Suprapubic skin (tissue), 4 donors: ENCODE measurements at regions not wholly inside any gene's neighbourhood (a gene's known extent, or its start where the extent isn't known, plus 50 kb on each side); places are given as distances from the start of the nearest gene placed in this dataset.

Source experiments
- DNase-seq, 2 donors: peaks; one replicate each; pipeline ENCODE4 v3.0.0-alpha.2; 2019; ENCODE audit warnings: low spot score in 2 of 2
- H3K27ac ChIP-seq: fragments of 200-600 bp; sonication (generic); one replicate; pipeline ENCODE4 v1.5.1; 2019
- H3K27me3 ChIP-seq: fragments of 200-600 bp; sonication (generic); one replicate; pipeline ENCODE4 v1.5.1; 2019
- H3K36me3 ChIP-seq: fragments of 200-600 bp; sonication (generic); one replicate; pipeline ENCODE4 v1.5.1; 2019
- H3K4me1 ChIP-seq: fragments of 200-600 bp; sonication (generic); one replicate; pipeline ENCODE4 v1.5.1; 2019
- H3K4me3 ChIP-seq: fragments of 200-600 bp; sonication (generic); one replicate; pipeline ENCODE4 v1.5.1; 2019; ENCODE audit warnings: mild to moderate bottlenecking
- H3K9me3 ChIP-seq: fragments of 200-600 bp; sonication (generic); one replicate; pipeline ENCODE4 v1.5.1; 2019
- CTCF ChIP-seq, 2 donors: fragments of 200-600 bp in 1 of 2; fragments of 450-650 bp in 1 of 2; sonication (generic) in 1 of 2; IDR thresholded peaks; one replicate each; pipeline ENCODE4 v1.5.1; 2016 to 2019; ENCODE audit warnings: antibody characterized with exemption in 2 of 2, mild to moderate bottlenecking in 1 of 2, moderate library complexity in 1 of 2
- EP300 ChIP-seq: sonication (generic); formaldehyde crosslinking; IDR thresholded peaks from one replicate; pipeline ENCODE4 v1.6.1; 2017; ENCODE audit warnings: antibody characterized with exemption
- POLR2A ChIP-seq, 2 donors: fragments of 450-650 bp; IDR thresholded peaks; one replicate each; pipeline ENCODE4 v1.6.1; 2017; ENCODE audit warnings: antibody characterized with exemption in 2 of 2, mild to moderate bottlenecking in 2 of 2, moderate library complexity in 2 of 2
- POLR2AphosphoS5 ChIP-seq, 3 donors: sonication (generic); formaldehyde crosslinking; IDR thresholded peaks; one replicate each; pipeline ENCODE4 v1.6.1; 2017; ENCODE audit warnings: antibody characterized with exemption in 3 of 3
- WGBS: methylation state at CpG from one replicate; pipeline ENCODE4 v1.1.5; 2018; 5-methylcytosine and 5-hydroxymethylcytosine counted together

DNA sequence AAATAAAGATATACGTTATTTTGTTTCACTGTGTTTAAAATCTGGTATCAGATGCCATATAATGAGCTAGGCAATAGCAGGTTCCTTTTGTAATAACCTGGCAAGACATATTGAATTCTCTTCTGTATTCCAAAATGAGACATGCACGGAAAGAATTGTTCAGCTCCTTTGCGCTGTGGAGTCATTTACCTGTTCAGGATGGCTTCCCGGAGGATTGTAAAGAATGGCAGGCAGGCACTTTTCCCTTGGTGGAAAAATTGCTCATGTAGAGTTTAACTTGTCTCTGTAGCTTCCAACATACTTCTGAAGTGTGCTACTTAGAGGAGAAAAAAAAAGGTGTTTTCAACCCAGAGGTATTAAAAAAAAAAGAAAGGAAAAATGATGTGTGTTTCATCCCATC lies 805.2 kb downstream of the GALC start:
- DNase-seq, result no peak
- Histone ChIP-seq H3K4me1 (no peaks in the 10 kb centered on the region), H3K36me3 (no peaks in the 10 kb centered on the region), H3K27me3 (no peaks in the 10 kb centered on the region), H3K27ac (no peak overlapping the region), H3K4me3 (no peak overlapping the region), H3K9me3 (no peaks in the 10 kb centered on the region)
- WGBS, result 81% methylated on average over 4 of the region's 4 CpGs
- TF ChIP-seq POLR2A (IDR thresholded peaks at IDR 0.05) (no peak), POLR2AphosphoS5 (IDR thresholded peaks at IDR 0.05) (no peak), CTCF (IDR thresholded peaks at IDR 0.05) (no peak), EP300 (no peak)

DNA sequence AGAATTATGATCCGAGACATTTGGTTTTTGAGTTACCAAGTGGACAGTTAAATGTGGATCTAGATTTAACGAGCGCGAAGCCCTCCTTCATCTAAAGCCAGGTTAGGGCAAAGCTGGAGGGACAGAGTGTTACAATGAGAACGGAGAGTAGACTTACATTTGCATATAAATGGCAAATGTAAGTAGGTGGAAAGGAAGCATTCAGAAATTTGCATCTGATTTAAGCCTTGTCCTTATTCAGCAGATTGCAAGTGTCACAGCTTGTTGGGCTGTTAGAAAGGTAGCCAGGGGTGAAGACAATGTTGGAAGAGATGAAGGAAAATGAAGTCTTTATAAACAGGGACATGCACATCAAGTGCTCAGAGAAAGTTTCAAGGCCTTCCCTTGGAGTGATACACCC lies 806.2 kb downstream of the GALC start:
- no peak for DNase-seq
- WGBS, result 52% methylated on average over 5 of the region's 5 CpGs
- H3K27me3 ChIP-seq, result no peaks in the 10 kb centered on the region

GRCh38 chr14:87185961-87186560 lies 806.9 kb downstream of the GALC start:
- no peak for DNase-seq
- no peak overlapping the region for H3K4me3 ChIP-seq
- 40% methylated on average over 10 of the region's 10 CpGs for WGBS
- H3K27ac ChIP-seq, result no peak overlapping the region
- no peaks in the 10 kb centered on the region for H3K4me1 ChIP-seq
- H3K27me3 ChIP-seq, result no peaks in the 10 kb centered on the region
- no peaks in the 10 kb centered on the region for H3K9me3 ChIP-seq
- TF ChIP-seq POLR2A (IDR thresholded peaks at IDR 0.05), result no peak
- no peak for TF ChIP-seq CTCF (IDR thresholded peaks at IDR 0.05)
- no peak for TF ChIP-seq POLR2AphosphoS5 (IDR thresholded peaks at IDR 0.05)
- TF ChIP-seq EP300, result no peak
- H3K36me3 ChIP-seq, result no peaks in the 10 kb centered on the region

More for the DNA sequence above, 806.2 kb downstream of the GALC start:
- Histone ChIP-seq H3K36me3 (no peaks in the 10 kb centered on the region), H3K4me3 (no peak overlapping the region), H3K4me1 (no peaks in the 10 kb centered on the region), H3K27ac (no peak overlapping the region), H3K9me3 (no peaks in the 10 kb centered on the region)
- TF ChIP-seq EP300 (no peak), POLR2AphosphoS5 (IDR thresholded peaks at IDR 0.05) (no peak), POLR2A (IDR thresholded peaks at IDR 0.05) (no peak), CTCF (IDR thresholded peaks at IDR 0.05) (no peak)

- no peaks in the 10 kb centered on the region for H3K4me1 ChIP-seq
- H3K9me3 ChIP-seq, result no peaks in the 10 kb centered on the region
- TF ChIP-seq POLR2A (IDR thresholded peaks at IDR 0.05) (no peak), CTCF (IDR thresholded peaks at IDR 0.05) (no peak), EP300 (no peak), POLR2AphosphoS5 (IDR thresholded peaks at IDR 0.05) (no peak)
- H3K36me3 ChIP-seq, result no peaks in the 10 kb centered on the region
- H3K27me3 ChIP-seq, result no peaks in the 10 kb centered on the region
- no peak overlapping the region for H3K4me3 ChIP-seq
- H3K27ac ChIP-seq, result no peak overlapping the region
- WGBS, result 69% methylated on average over 4 of the region's 4 CpGs
- no peak for DNase-seq
Measured at GRCh38 chr14:87184180-87184579, 808.8 kb downstream of the GALC start.

- Histone ChIP-seq H3K9me3 (no peaks in the 10 kb centered on the region), H3K36me3 (no peaks in the 10 kb centered on the region), H3K4me1 (no peaks in the 10 kb centered on the region), H3K27me3 (no peaks in the 10 kb centered on the region), H3K27ac (no peak overlapping the region), H3K4me3 (no peak overlapping the region)
- TF ChIP-seq EP300 (no peak), CTCF (IDR thresholded peaks at IDR 0.05) (no peak), POLR2AphosphoS5 (IDR thresholded peaks at IDR 0.05) (no peak), POLR2A (IDR thresholded peaks at IDR 0.05) (no peak)
- no peak for DNase-seq
- 74% methylated on average over 3 of the region's 3 CpGs for WGBS
Measured at GRCh38 chr14:87181288-87181687, 811.7 kb downstream of the GALC start.
